ENCODE measurements at regions not wholly inside any gene's neighbourhood (a gene's known extent, or its start where the extent isn't known, plus 50 kb on each side); places are given as distances from the start of the nearest gene placed in this dataset.

DNA sequence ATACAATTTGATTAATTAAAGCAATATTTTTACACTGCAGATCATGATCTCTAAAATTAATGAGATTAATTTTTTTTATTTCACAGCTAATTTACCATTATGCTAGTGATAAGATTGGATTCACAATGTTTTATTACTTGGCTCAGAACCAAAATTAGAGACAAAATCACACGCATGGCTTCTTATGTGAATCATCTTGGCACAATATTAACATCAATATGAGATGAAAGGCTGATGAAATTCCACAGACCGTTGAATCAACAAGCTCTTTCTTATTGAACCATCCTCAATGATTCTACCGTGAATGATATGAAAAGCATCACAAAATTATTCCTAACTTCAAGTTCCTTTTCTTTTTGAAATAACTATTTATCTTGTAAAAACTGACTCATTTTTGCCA is 544.9 kb downstream of the KCNT2 start:
- TF ChIP-seq, protein P1, sequence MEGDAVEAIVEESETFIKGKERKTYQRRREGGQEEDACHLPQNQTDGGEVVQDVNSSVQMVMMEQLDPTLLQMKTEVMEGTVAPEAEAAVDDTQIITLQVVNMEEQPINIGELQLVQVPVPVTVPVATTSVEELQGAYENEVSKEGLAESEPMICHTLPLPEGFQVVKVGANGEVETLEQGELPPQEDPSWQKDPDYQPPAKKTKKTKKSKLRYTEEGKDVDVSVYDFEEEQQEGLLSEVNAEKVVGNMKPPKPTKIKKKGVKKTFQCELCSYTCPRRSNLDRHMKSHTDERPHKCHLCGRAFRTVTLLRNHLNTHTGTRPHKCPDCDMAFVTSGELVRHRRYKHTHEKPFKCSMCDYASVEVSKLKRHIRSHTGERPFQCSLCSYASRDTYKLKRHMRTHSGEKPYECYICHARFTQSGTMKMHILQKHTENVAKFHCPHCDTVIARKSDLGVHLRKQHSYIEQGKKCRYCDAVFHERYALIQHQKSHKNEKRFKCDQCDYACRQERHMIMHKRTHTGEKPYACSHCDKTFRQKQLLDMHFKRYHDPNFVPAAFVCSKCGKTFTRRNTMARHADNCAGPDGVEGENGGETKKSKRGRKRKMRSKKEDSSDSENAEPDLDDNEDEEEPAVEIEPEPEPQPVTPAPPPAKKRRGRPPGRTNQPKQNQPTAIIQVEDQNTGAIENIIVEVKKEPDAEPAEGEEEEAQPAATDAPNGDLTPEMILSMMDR (IDR thresholded peaks at IDR 0.05; ENCODE audit: poor library complexity), result no peak
- TF ChIP-seq EZH2 (IDR thresholded peaks at IDR 0.05; ENCODE audit: borderline replicate concordance), result no peak
